ENCODE measurements at regions not wholly inside any gene's neighbourhood (a gene's known extent, or its start where the extent isn't known, plus 50 kb on each side); places are given as distances from the start of the nearest gene placed in this dataset.
"Not testable (repeated sequence)": the region's sequence is repeated elsewhere in the genome, so short reads cannot be mapped to it uniquely, and the experiment has no call there.

GRCh38 chr7:66504131-66504530 lies 124.5 kb upstream of the KCTD7 start:
- no peak for FAIRE-seq

- no peak for FAIRE-seq
Observed at GRCh38 chr7:66505009-66505408, 123.7 kb upstream of the KCTD7 start.

GRCh38 chr7:66505531-66506451 lies 122.9 kb upstream of the KCTD7 start:
- no peak for FAIRE-seq

GRCh38 chr7:66506703-66507102 lies 122.0 kb upstream of the KCTD7 start:
- not testable (repeated sequence) for FAIRE-seq

- no peak for FAIRE-seq
Observed at GRCh38 chr7:66507764-66508296, 120.9 kb upstream of the KCTD7 start.

GRCh38 chr7:66508431-66508830 lies 120.2 kb upstream of the KCTD7 start:
- FAIRE-seq = no peak

- FAIRE-seq = no peak
Observed at GRCh38 chr7:66514050-66514449, 114.6 kb upstream of the KCTD7 start.

- no peak for FAIRE-seq
Observed at GRCh38 chr7:66517212-66517909, 111.3 kb upstream of the KCTD7 start.

GRCh38 chr7:66518151-66518691 lies 110.5 kb upstream of the KCTD7 start:
- no peak for FAIRE-seq

GRCh38 chr7:66521675-66522074 lies 107.0 kb upstream of the KCTD7 start:
- no peak for FAIRE-seq

- FAIRE-seq = no peak
Observed at GRCh38 chr7:66522518-66522917, 106.2 kb upstream of the KCTD7 start.

- FAIRE-seq = no peak
Observed at GRCh38 chr7:66523409-66523808, 105.3 kb upstream of the KCTD7 start.

GRCh38 chr7:66524738-66525137 lies 103.9 kb upstream of the KCTD7 start:
- FAIRE-seq = no peak

GRCh38 chr7:66526782-66527181 lies 101.9 kb upstream of the KCTD7 start:
- FAIRE-seq = not testable (repeated sequence)

- FAIRE-seq = no peak
Observed at GRCh38 chr7:66528652-66529051, 100.0 kb upstream of the KCTD7 start.

GRCh38 chr7:66529883-66530610 lies 98.6 kb upstream of the KCTD7 start:
- FAIRE-seq = no peak

- FAIRE-seq = no peak
Observed at GRCh38 chr7:66535414-66536329, 93.0 kb upstream of the KCTD7 start.

- no peak for FAIRE-seq
Observed at GRCh38 chr7:66537380-66537779, 91.3 kb upstream of the KCTD7 start.

GRCh38 chr7:66537876-66538275 lies 90.8 kb upstream of the KCTD7 start:
- no peak for FAIRE-seq

GRCh38 chr7:66539264-66539623 lies 89.4 kb upstream of the KCTD7 start:
- no peak for FAIRE-seq

- FAIRE-seq = no peak
Observed at GRCh38 chr7:66539902-66540375, 88.7 kb upstream of the KCTD7 start.

GRCh38 chr7:66542049-66542448 lies 86.6 kb upstream of the KCTD7 start:
- no peak for FAIRE-seq
